Spleen (tissue), 11 donors: ENCODE measurements at regions not wholly inside any gene's neighbourhood (a gene's known extent, or its start where the extent isn't known, plus 50 kb on each side); places are given as distances from the start of the nearest gene placed in this dataset.
"Not testable (repeated sequence)": the region's sequence is repeated elsewhere in the genome, so short reads cannot be mapped to it uniquely, and the experiment has no call there.

Experiments used
- DNase-seq: peaks from one replicate; pipeline ENCODE4 v3.0.0-alpha.2; 2020
- H3K27ac ChIP-seq, 8 donors: fragments of 200-600 bp; sonication (generic) in 7 of 8; 1 replicate in 4 of 8; 2 replicates in 4 of 8; pipeline versions ENCODE4 v1.5.0 to v1.8.0; 2016 to 2021; ENCODE audit warnings: inconsistent platforms in 4 of 8, mild to moderate bottlenecking in 4 of 8, moderate library complexity in 1 of 8
- H3K27me3 ChIP-seq, 7 donors: fragments of 200-600 bp; sonication (generic) in 6 of 7; replicated peaks in 1 of 7; 1 replicate in 4 of 7; 2 replicates in 3 of 7; pipeline versions ENCODE4 v1.5.0 to v1.8.0; 2016 to 2021; ENCODE audit warnings: inconsistent platforms in 3 of 7, mild to moderate bottlenecking in 1 of 7
- H3K36me3 ChIP-seq, 6 donors: fragments of 200-600 bp; sonication (generic) in 5 of 6; 1 replicate in 4 of 6; 2 replicates in 2 of 6; pipeline versions ENCODE4 v1.5.0 to v1.8.0; 2016 to 2021; ENCODE audit warnings: inconsistent platforms in 2 of 6
- H3K4me1 ChIP-seq, 6 donors: fragments of 200-600 bp; sonication (generic) in 5 of 6; 1 replicate in 3 of 6; 2 replicates in 3 of 6; pipeline versions ENCODE4 v1.5.0 to v1.8.0; 2016 to 2021; ENCODE audit warnings: inconsistent platforms in 3 of 6
- H3K4me3 ChIP-seq, 8 donors: fragments of 200-600 bp; sonication (generic) in 7 of 8; 1 replicate in 4 of 8; 2 replicates in 4 of 8; pipeline versions ENCODE4 v1.5.0 to v1.8.0; 2016 to 2021; ENCODE audit warnings: inconsistent platforms in 4 of 8, mild to moderate bottlenecking in 4 of 8, moderate library complexity in 2 of 8
- H3K9me3 ChIP-seq, 8 donors: fragments of 200-600 bp; sonication (generic) in 7 of 8; 1 replicate in 4 of 8; 2 replicates in 4 of 8; pipeline versions ENCODE4 v1.5.0 to v1.8.0; 2016 to 2021; ENCODE audit warnings: inconsistent platforms in 4 of 8
- CTCF ChIP-seq, 11 experiments: fragments of 200-600 bp in 7 of 11; fragments of 450-650 bp in 4 of 11; sonication (generic) in 4 of 11; IDR thresholded peaks in 8 of 11; conservative IDR thresholded peaks in 3 of 11; 1 replicate in 7 of 11; 2 replicates in 4 of 11; pipeline versions ENCODE4 v1.4.0 to v1.8.0; 2016 to 2021; ENCODE audit warnings: antibody characterized with exemption in 11 of 11, inconsistent platforms in 4 of 11, mild to moderate bottlenecking in 1 of 11
- POLR2A ChIP-seq, 3 donors: fragments of 450-650 bp; IDR thresholded peaks; one replicate each; pipeline ENCODE4 v1.5.1; 2017; ENCODE audit warnings: antibody characterized with exemption in 3 of 3, mild to moderate bottlenecking in 1 of 3
- POLR2AphosphoS5 ChIP-seq, 3 donors: sonication (generic); formaldehyde crosslinking; IDR thresholded peaks; one replicate each; pipeline ENCODE4 v1.5.1; 2017; ENCODE audit warnings: antibody characterized with exemption in 3 of 3
- WGBS, 5 donors: extraction: QIAGEN DNeasy Blood & Tissue Kit in 3 of 5; methylation state at CpG; one replicate each; pipeline versions ENCODE4 v1.1.5 to v1.1.7; 2013 to 2018; 5-methylcytosine and 5-hydroxymethylcytosine counted together
- intact Hi-C: fragments of 100-400 bp; cut with DNase I; formaldehyde crosslinking; loops from one replicate; pipeline ENCODE4 v1.15.0; 2023; ENCODE audit warnings: low total_unique reads
- donor health status: healthy with polysubstance abuse.
- donor health status: DM: no; HTN: no; CAD: no; lungs with moderate emphysema.
- donor health status: DM: no; HTN: no; CAD: no.
- donor health status: Bipolar disorder and iron deficiency.
- donor health status: healthy.
- donor health status: DM: no; HTN: no; CAD: no.
- donor health status: DM: yes; HTN: yes; CAD: no.

- intact Hi-C loops: no loop called here
- no peak for DNase-seq
- H3K4me3 ChIP-seq: no peak overlapping the region
- WGBS, 5 donors: 41 to 81% (median 64%) methylated on average over 1 of the region's 1 CpG
- no peaks in the 10 kb centered on the region for H3K4me1 ChIP-seq
- no peak overlapping the region for H3K27ac ChIP-seq
- no peaks in the 10 kb centered on the region for H3K36me3 ChIP-seq
- H3K9me3 ChIP-seq: no peaks in the 10 kb centered on the region
- H3K27me3 ChIP-seq: no peaks in the 10 kb centered on the region
- TF ChIP-seq POLR2A (IDR thresholded peaks at IDR 0.05): no peak
Observed at GRCh38 chr14:51463461-51463860, 188.2 kb upstream of the FRMD6 start.

GRCh38 chr14:51464411-51464810 lies 187.3 kb upstream of the FRMD6 start:
- intact Hi-C loops: no loop called here
- no peak for DNase-seq

GRCh38 chr14:51465486-51465885 lies 186.2 kb upstream of the FRMD6 start:
- TF ChIP-seq POLR2AphosphoS5 (IDR thresholded peaks at IDR 0.05): no peak
- no peak for TF ChIP-seq POLR2A (IDR thresholded peaks at IDR 0.05)
- no peak for TF ChIP-seq CTCF (IDR thresholded peaks at IDR 0.05 in 8 of 11, conservative IDR thresholded peaks at IDR 0.05 in 3 of 11)
- no peak overlapping the region for H3K27ac ChIP-seq
- H3K4me3 ChIP-seq: no peak overlapping the region
- no peaks in the 10 kb centered on the region for H3K36me3 ChIP-seq
- DNase-seq: no peak
- H3K4me1 ChIP-seq: no peaks in the 10 kb centered on the region
- intact Hi-C loops: no loop called here
- 86 to 98% (median 91%) methylated on average over 1 of the region's 1 CpG for WGBS, 5 donors
- H3K9me3 ChIP-seq: no peaks in the 10 kb centered on the region
- no peaks in the 10 kb centered on the region for H3K27me3 ChIP-seq

More at GRCh38 chr14:51464411-51464810, 187.3 kb upstream of the FRMD6 start:
- H3K4me3 ChIP-seq: no peak overlapping the region
- H3K27ac ChIP-seq: no peak overlapping the region
- H3K4me1 ChIP-seq: no peaks in the 10 kb centered on the region
- H3K27me3 ChIP-seq: no peaks in the 10 kb centered on the region
- H3K9me3 ChIP-seq: no peaks in the 10 kb centered on the region
- WGBS, 5 donors: 79 to 91% (median 86%) methylated on average over 6 of the region's 6 CpGs
- TF ChIP-seq POLR2AphosphoS5 (IDR thresholded peaks at IDR 0.05) (no peak), POLR2A (IDR thresholded peaks at IDR 0.05) (no peak), CTCF (IDR thresholded peaks at IDR 0.05 in 8 of 11, conservative IDR thresholded peaks at IDR 0.05 in 3 of 11) (no peak)
- no peaks in the 10 kb centered on the region for H3K36me3 ChIP-seq

- H3K9me3 ChIP-seq, H3K27ac ChIP-seq, H3K27me3 ChIP-seq, H3K4me1 ChIP-seq, H3K4me3 ChIP-seq, H3K36me3 ChIP-seq, DNase-seq, intact Hi-C loops: not testable (repeated sequence)
- 92 to 97% (median 96%) methylated on average over 15 to 23 of the region's 23 CpGs for WGBS, 5 donors
Observed at GRCh38 chr14:51467392-51467791, 184.3 kb upstream of the FRMD6 start.

GRCh38 chr14:51468523-51468922 lies 183.2 kb upstream of the FRMD6 start:
- Histone ChIP-seq H3K4me3 (no peak overlapping the region), H3K27ac (no peak overlapping the region), H3K4me1 (no peaks in the 10 kb centered on the region), H3K9me3 (no peaks in the 10 kb centered on the region), H3K27me3 (no peaks in the 10 kb centered on the region), H3K36me3 (no peaks in the 10 kb centered on the region)
- WGBS, 5 donors: 44 to 59% (median 50%) methylated on average over 3 of the region's 3 CpGs
- intact Hi-C loops: no loop called here
- DNase-seq: no peak
- TF ChIP-seq POLR2A (IDR thresholded peaks at IDR 0.05) (no peak), POLR2AphosphoS5 (IDR thresholded peaks at IDR 0.05) (no peak), CTCF (IDR thresholded peaks at IDR 0.05 in 8 of 11, conservative IDR thresholded peaks at IDR 0.05 in 3 of 11) (no peak)
